ENCODE measurements at regions not wholly inside any gene's neighbourhood (a gene's known extent, or its start where the extent isn't known, plus 50 kb on each side); places are given as distances from the start of the nearest gene placed in this dataset.

GRCh38 chr3:177513815-177514610 lies 316.7 kb upstream of the TBL1XR1 start:
- no peak for TF ChIP-seq CTCF (conservative IDR thresholded peaks at IDR 0.05)
- no peak for TF ChIP-seq ZFX (IDR thresholded peaks at IDR 0.05)

Measured in C4-2B (cell line).